ENCODE measurements at regions not wholly inside any gene's neighbourhood (a gene's known extent, or its start where the extent isn't known, plus 50 kb on each side); places are given as distances from the start of the nearest gene placed in this dataset.

GRCh38 chr5:68593211-68593671, 377.7 kb downstream of the PIK3R1 start:
- DNase-seq (no peak), ATAC-seq (ENCODE audit: low read depth) (no peak)
- Histone ChIP-seq H3K27ac (ENCODE audit: low read length in 2 of 2) (no peak overlapping the region), H3K36me3 (replicated peaks in 1 of 2; ENCODE audit: control extremely low read depth in 1 of 2, control insufficient read depth in 1 of 2, extremely low read depth in 1 of 2, insufficient read depth in 2 of 2, low read length in 1 of 2) (no peaks in the 10 kb centered on the region), H3K4me2 (replicated peaks; ENCODE audit: low read depth, low read length, poor library complexity, severe bottlenecking) (no peak overlapping the region), H2AFZ (ENCODE audit: insufficient read depth, low read depth, low read length, poor library complexity, severe bottlenecking) (no peak overlapping the region), H3K27me3 (replicated peaks in 1 of 4; ENCODE audit: control extremely low read depth in 1 of 4, control insufficient read depth in 3 of 4, insufficient read depth in 4 of 4, low read length in 3 of 4) (no peaks in the 10 kb centered on the region), H3K4me1 (ENCODE audit: control insufficient read depth in 2 of 2, insufficient read depth in 2 of 2, low read length in 2 of 2) (no peaks in the 10 kb centered on the region), H4K20me1 (ENCODE audit: control insufficient read depth, insufficient read depth, low read length, poor library complexity, severe bottlenecking) (no peaks in the 10 kb centered on the region), H3K9me3 (ENCODE audit: control extremely low read depth in 1 of 3, control insufficient read depth in 2 of 3, insufficient read depth in 1 of 3, low read length in 2 of 3) (peaks cover 0 to 3% (median 0%) of the 10 kb centered on the region in 3 donors), H3K79me2 (ENCODE audit: control insufficient read depth, insufficient read depth, low read length) (no peaks in the 10 kb centered on the region), H3K9ac (ENCODE audit: low read length) (no peak overlapping the region), H3K4me3 (ENCODE audit: control extremely low read depth in 1 of 5, extremely low read depth in 1 of 5, insufficient read depth in 1 of 5, low read depth in 2 of 5, low read length in 4 of 5) (no peak overlapping the region)
- 100% methylated on average over 2 of the region's 5 CpGs for WGBS (ENCODE audit: insufficient coverage)
- intact Hi-C loops (cut with micrococcal nuclease) = no loop called here
- TF ChIP-seq CTCF (IDR thresholded peaks at IDR 0.05) = no peak
- TF ChIP-seq EZH2 (IDR thresholded peaks at IDR 0.05; ENCODE audit: borderline replicate concordance, insufficient read depth, low read depth, low read length, poor library complexity, severe bottlenecking) = no peak
- POLR2A ChIA-PET = no interaction called here
- Mint-ChIP-seq H3K4me3 (no peak overlapping the region), H3K27ac (no peak overlapping the region), H3K4me1 (peaks cover 4% of the 10 kb centered on the region), H3K9me3 (ENCODE audit: insufficient read depth) (no peaks in the 10 kb centered on the region), H3K27me3 (peaks cover 3% of the 10 kb centered on the region)
- CTCF ChIA-PET = interaction anchor here (1.0 to 1.1 kb wide), 2 partner anchors 17 to 306 kb away, joined by 3 read pairs; no protein-coding TSS in a partner anchor

- Mint-ChIP-seq H3K27ac (no peak overlapping the region), H3K27me3 (no peaks in the 10 kb centered on the region), H3K4me1 (peaks cover 13% of the 10 kb centered on the region), H3K9me3 (ENCODE audit: insufficient read depth) (peaks cover 16% of the 10 kb centered on the region), H3K4me3 (no peak overlapping the region)
- Histone ChIP-seq H3K9me3 (ENCODE audit: control extremely low read depth in 1 of 3, control insufficient read depth in 2 of 3, insufficient read depth in 1 of 3, low read length in 2 of 3) (peaks cover 13 to 28% (median 17%) of the 10 kb centered on the region in 3 donors), H3K36me3 (replicated peaks in 1 of 2; ENCODE audit: control extremely low read depth in 1 of 2, control insufficient read depth in 1 of 2, extremely low read depth in 1 of 2, insufficient read depth in 2 of 2, low read length in 1 of 2) (no peaks in the 10 kb centered on the region), H3K4me3 (ENCODE audit: control extremely low read depth in 1 of 5, extremely low read depth in 1 of 5, insufficient read depth in 1 of 5, low read depth in 2 of 5, low read length in 4 of 5) (no peak overlapping the region), H3K9ac (ENCODE audit: low read length) (no peak overlapping the region), H3K4me2 (replicated peaks; ENCODE audit: low read depth, low read length, poor library complexity, severe bottlenecking) (no peak overlapping the region), H3K27me3 (replicated peaks in 1 of 4; ENCODE audit: control extremely low read depth in 1 of 4, control insufficient read depth in 3 of 4, insufficient read depth in 4 of 4, low read length in 3 of 4) (no peaks in the 10 kb centered on the region), H3K4me1 (ENCODE audit: control insufficient read depth in 2 of 2, insufficient read depth in 2 of 2, low read length in 2 of 2) (peaks cover 0 to 3% of the 10 kb centered on the region in 2 donors), H4K20me1 (ENCODE audit: control insufficient read depth, insufficient read depth, low read length, poor library complexity, severe bottlenecking) (no peaks in the 10 kb centered on the region), H3K79me2 (ENCODE audit: control insufficient read depth, insufficient read depth, low read length) (no peaks in the 10 kb centered on the region), H2AFZ (ENCODE audit: insufficient read depth, low read depth, low read length, poor library complexity, severe bottlenecking) (no peak overlapping the region), H3K27ac (ENCODE audit: low read length in 2 of 2) (no peak overlapping the region)
- POLR2A ChIA-PET = no interaction called here
- intact Hi-C loops (cut with micrococcal nuclease) = no loop called here
- TF ChIP-seq EZH2 (IDR thresholded peaks at IDR 0.05; ENCODE audit: borderline replicate concordance, insufficient read depth, low read depth, low read length, poor library complexity, severe bottlenecking) = no peak
- TF ChIP-seq CTCF (IDR thresholded peaks at IDR 0.05) = no peak
- WGBS (ENCODE audit: insufficient coverage) = no CpG with 5 or more reads among the region's 1 CpG
- ATAC-seq (ENCODE audit: low read depth) = no peak
- no peak for DNase-seq
- CTCF ChIA-PET = no interaction called here
These were observed 397.4 kb downstream of the PIK3R1 start for GRCh38 chr5:68612972-68613371.
